H1 (cell line): ENCODE measurements at regions not wholly inside any gene's neighbourhood (a gene's known extent, or its start where the extent isn't known, plus 50 kb on each side); places are given as distances from the start of the nearest gene placed in this dataset.

Source experiments
- EP300 ChIP-seq, 2 experiments: IDR thresholded peaks; 1 replicate in 1 of 2; 2 replicates in 1 of 2; pipeline ENCODE4 v1.6.1; 2011 to 2012; ENCODE audit warnings: low read depth in 2 of 2, low read length in 2 of 2, mild to moderate bottlenecking in 2 of 2, borderline replicate concordance in 1 of 2, inconsistent platforms in 1 of 2, moderate library complexity in 1 of 2
- KDM1A ChIP-seq: fragments of 200-600, 300-600 bp; sonication (generic); IDR thresholded peaks from 2 replicates; pipeline ENCODE4 v1.7.1; 2016; ENCODE audit warnings: mild to moderate bottlenecking, low read length, borderline replicate concordance
- RBBP5 ChIP-seq: IDR thresholded peaks from 2 replicates; pipeline ENCODE4 v1.7.1; 2012; ENCODE audit warnings: low read depth, mild to moderate bottlenecking, inconsistent platforms, low read length, moderate library complexity, borderline replicate concordance
- RFX5 ChIP-seq: IDR thresholded peaks from 2 replicates; pipeline ENCODE4 v1.6.1; 2011; ENCODE audit warnings: low read depth, low read length, improper control_type of control experiment, borderline replicate concordance
- SAP30 ChIP-seq: fragments of 300-600 bp; sonication (generic); IDR thresholded peaks from 2 replicates; pipeline ENCODE4 v1.7.1; 2012; ENCODE audit warnings: low read length, moderate library complexity, mild to moderate bottlenecking, inconsistent platforms; ENCODE audit not compliant: insufficient read depth, insufficient replicate concordance
- TF ChIP-seq, protein P1 (sequence below), 3 experiments: IDR thresholded peaks; 1 replicate in 2 of 3; 2 replicates in 1 of 3; pipeline versions ENCODE4 v1.5.1 to v1.6.1; 2011; ENCODE audit warnings: low read length in 3 of 3, mild to moderate bottlenecking in 3 of 3, inconsistent platforms in 2 of 3, low read depth in 1 of 3, moderate library complexity in 1 of 3; ENCODE audit not compliant: insufficient read depth in 1 of 3; ENCODE audit errors: control extremely low read depth in 1 of 3

DNA sequence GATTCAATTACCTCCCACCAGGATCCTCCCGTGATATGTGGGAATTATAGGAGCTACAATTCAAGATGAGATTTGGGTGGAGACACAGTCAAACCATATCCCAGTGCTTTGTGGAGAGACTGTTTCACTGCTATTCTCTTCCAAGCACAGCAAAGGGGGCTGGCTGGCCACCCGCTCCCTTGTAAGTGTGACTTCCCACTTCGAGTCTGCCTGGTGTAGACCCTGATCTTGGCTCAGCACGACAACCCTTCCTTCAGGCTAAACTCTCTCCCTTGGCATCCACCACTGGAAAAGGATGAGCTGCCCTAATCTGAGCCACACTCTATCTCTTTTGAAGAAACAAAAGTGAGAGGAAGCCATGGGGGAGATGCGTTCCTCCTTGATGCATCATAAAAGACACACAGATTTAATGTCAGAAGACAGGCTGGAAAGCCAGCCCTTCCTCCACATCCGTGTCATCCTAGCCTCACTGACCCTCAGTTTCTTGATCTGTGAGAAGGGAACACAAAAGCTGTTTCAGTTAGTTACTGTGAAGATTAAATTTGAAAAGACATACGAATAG, 64.7 kb upstream of the CDON start (continued):
- TF ChIP-seq RFX5 (no peak), RBBP5 (no peak), EP300 (IDR thresholded peaks at IDR 0.05; ENCODE audit: borderline replicate concordance in 1 of 2, low read depth in 2 of 2, low read length in 2 of 2) (no peak), SAP30 (no peak), KDM1A (no peak)
- TF ChIP-seq, protein P1, sequence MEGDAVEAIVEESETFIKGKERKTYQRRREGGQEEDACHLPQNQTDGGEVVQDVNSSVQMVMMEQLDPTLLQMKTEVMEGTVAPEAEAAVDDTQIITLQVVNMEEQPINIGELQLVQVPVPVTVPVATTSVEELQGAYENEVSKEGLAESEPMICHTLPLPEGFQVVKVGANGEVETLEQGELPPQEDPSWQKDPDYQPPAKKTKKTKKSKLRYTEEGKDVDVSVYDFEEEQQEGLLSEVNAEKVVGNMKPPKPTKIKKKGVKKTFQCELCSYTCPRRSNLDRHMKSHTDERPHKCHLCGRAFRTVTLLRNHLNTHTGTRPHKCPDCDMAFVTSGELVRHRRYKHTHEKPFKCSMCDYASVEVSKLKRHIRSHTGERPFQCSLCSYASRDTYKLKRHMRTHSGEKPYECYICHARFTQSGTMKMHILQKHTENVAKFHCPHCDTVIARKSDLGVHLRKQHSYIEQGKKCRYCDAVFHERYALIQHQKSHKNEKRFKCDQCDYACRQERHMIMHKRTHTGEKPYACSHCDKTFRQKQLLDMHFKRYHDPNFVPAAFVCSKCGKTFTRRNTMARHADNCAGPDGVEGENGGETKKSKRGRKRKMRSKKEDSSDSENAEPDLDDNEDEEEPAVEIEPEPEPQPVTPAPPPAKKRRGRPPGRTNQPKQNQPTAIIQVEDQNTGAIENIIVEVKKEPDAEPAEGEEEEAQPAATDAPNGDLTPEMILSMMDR (IDR thresholded peaks at IDR 0.05; ENCODE audit: control extremely low read depth in 1 of 3, insufficient read depth in 1 of 3, low read depth in 1 of 3, low read length in 3 of 3), result no peak
